PC-9 (cell line): ENCODE measurements at regions not wholly inside any gene's neighbourhood (a gene's known extent, or its start where the extent isn't known, plus 50 kb on each side); places are given as distances from the start of the nearest gene placed in this dataset.

Experiments used
- BruUV-seq: library from RNA; stranded (reverse); fragments of 400-500 nt; replicated peaks from 2 replicates; lab custom pipeline; 2021; lab: Mats Ljungman, UMichigan
- CTCF ChIA-PET: fragments of 300-600 bp; sonication (Branson Sonifier 250); formaldehyde crosslinking; loops from one replicate; lab custom pipeline; 2022; ENCODE audit warnings: antibody characterized with exemption; lab: Charles Lee
- POLR2A ChIA-PET: fragments of 300-600 bp; sonication (Branson Sonifier 250); formaldehyde crosslinking; loops from one replicate; lab custom pipeline; 2022; ENCODE audit warnings: antibody characterized with exemption; ENCODE audit not compliant: unreplicated experiment; lab: Charles Lee
- DNase-seq, 2 experiments: peaks; one replicate each; pipeline versions ENCODE4 v3.0.0 to v3.0.0-alpha.2; 2015 to 2022; ENCODE audit warnings: mixed read lengths in 1 of 2
- H2AFZ ChIP-seq: fragments of 200-600 bp; sonication (generic); 2 replicates; pipeline ENCODE4 v1.8.1; 2017; ENCODE audit warnings: antibody characterized with exemption
- H3F3A ChIP-seq: fragments of 200-600 bp; sonication (generic); 2 replicates; pipeline ENCODE4 v1.8.1; 2017; ENCODE audit warnings: antibody characterized with exemption, mild to moderate bottlenecking, low read depth; ENCODE audit not compliant: insufficient read depth
- H3K27ac ChIP-seq: fragments of 200-600 bp; sonication (generic); 2 replicates; pipeline ENCODE4 v1.6.1; 2016; ENCODE audit warnings: mixed run types
- H3K27me3 ChIP-seq: fragments of 200-600 bp; sonication (generic); 2 replicates; pipeline ENCODE4 v1.6.1; 2016; ENCODE audit warnings: low read depth, mixed run types; ENCODE audit not compliant: insufficient read depth
- H3K36me3 ChIP-seq: fragments of 200-600 bp; sonication (generic); 2 replicates; pipeline ENCODE4 v1.6.1; 2016; ENCODE audit warnings: low read depth, mixed run types
- H3K4me1 ChIP-seq: fragments of 200-600 bp; sonication (generic); replicated peaks from 2 replicates; pipeline ENCODE4 v1.6.1; 2016; ENCODE audit warnings: mixed run types; ENCODE audit not compliant: insufficient read depth
- H3K4me2 ChIP-seq: fragments of 200-600 bp; sonication (generic); 2 replicates; pipeline ENCODE4 v1.6.1; 2017; ENCODE audit warnings: mixed run types
- H3K4me3 ChIP-seq: fragments of 200-600 bp; sonication (generic); 2 replicates; pipeline ENCODE4 v1.6.1; 2016; ENCODE audit warnings: mixed run types
- H3K79me2 ChIP-seq: fragments of 200-600 bp; sonication (generic); 2 replicates; pipeline ENCODE4 v1.6.1; 2017; ENCODE audit warnings: low read depth, mixed run types
- H3K9me2 ChIP-seq: fragments of 200-600 bp; sonication (generic); 2 replicates; pipeline ENCODE4 v1.8.1; 2017; ENCODE audit warnings: mild to moderate bottlenecking; ENCODE audit not compliant: insufficient read depth
- H3K9me3 ChIP-seq: fragments of 200-600 bp; sonication (generic); 2 replicates; pipeline ENCODE4 v1.8.1; 2016; ENCODE audit warnings: low read depth; ENCODE audit not compliant: insufficient read depth
- H4K20me1 ChIP-seq: fragments of 200-600 bp; sonication (generic); 2 replicates; pipeline ENCODE4 v1.8.1; 2017; ENCODE audit not compliant: insufficient read depth
- CTCF ChIP-seq: fragments of 200-600 bp; sonication (generic); conservative IDR thresholded peaks from 2 replicates; pipeline ENCODE4 v1.6.1; 2017; ENCODE audit warnings: mixed run types, antibody characterized with exemption, mild to moderate bottlenecking, moderate library complexity
- EZH2 ChIP-seq: fragments of 200-600 bp; sonication (generic); IDR thresholded peaks from 2 replicates; pipeline ENCODE4 v1.8.0; 2017; ENCODE audit warnings: antibody characterized with exemption, low read depth
- intact Hi-C: fragments of 100-400 bp; cut with micrococcal nuclease; formaldehyde crosslinking; loops from one replicate; pipeline ENCODE4 v1.10.0; 2022; ENCODE audit not compliant: unreplicated experiment

- Histone ChIP-seq H3K27me3 (no peaks in the 10 kb centered on the region), H3K4me1 (no peaks in the 10 kb centered on the region), H2AFZ (no peak overlapping the region), H3K9me3 (no peaks in the 10 kb centered on the region), H3F3A (no peaks in the 10 kb centered on the region), H3K4me3 (no peak overlapping the region), H3K79me2 (no peaks in the 10 kb centered on the region), H3K9me2 (no peaks in the 10 kb centered on the region), H3K27ac (no peak overlapping the region), H3K36me3 (no peaks in the 10 kb centered on the region), H4K20me1 (no peaks in the 10 kb centered on the region), H3K4me2 (no peak overlapping the region)
- no peak for DNase-seq
- intact Hi-C loops: no loop called here
- POLR2A ChIA-PET: no interaction called here
- no peak for TF ChIP-seq CTCF
- no peak for TF ChIP-seq EZH2
- BruUV-seq: no TSS peak
- CTCF ChIA-PET: no interaction called here
Measured at GRCh38 chr5:102114525-102115069, 181.5 kb downstream of the SLCO4C1 start.

GRCh38 chr5:102107865-102108264, 188.2 kb downstream of the SLCO4C1 start:
- Histone ChIP-seq H3K9me2 (no peaks in the 10 kb centered on the region), H3K79me2 (no peaks in the 10 kb centered on the region), H3K27ac (no peak overlapping the region), H3K4me1 (no peaks in the 10 kb centered on the region), H4K20me1 (no peaks in the 10 kb centered on the region), H3K36me3 (no peaks in the 10 kb centered on the region), H3F3A (no peaks in the 10 kb centered on the region), H3K27me3 (no peaks in the 10 kb centered on the region), H2AFZ (no peak overlapping the region), H3K4me2 (no peak overlapping the region), H3K4me3 (no peak overlapping the region), H3K9me3 (no peaks in the 10 kb centered on the region)
- ChIA-PET POLR2A (no interaction called here), CTCF (no interaction called here)
- DNase-seq: no peak
- TF ChIP-seq EZH2 (no peak), CTCF (no peak)
- intact Hi-C loops: no loop called here
- no TSS peak for BruUV-seq

- TF ChIP-seq CTCF (no peak), EZH2 (no peak)
- intact Hi-C loops: no loop called here
- no peaks in the 10 kb centered on the region for H3K9me2 ChIP-seq
- no peaks in the 10 kb centered on the region for H3K9me3 ChIP-seq
- no peaks in the 10 kb centered on the region for H3K79me2 ChIP-seq
- BruUV-seq: no TSS peak
- no peaks in the 10 kb centered on the region for H3K4me1 ChIP-seq
- H3K4me3 ChIP-seq: no peak overlapping the region
- no peak overlapping the region for H3K4me2 ChIP-seq
- CTCF ChIA-PET: no interaction called here
- no peaks in the 10 kb centered on the region for H3F3A ChIP-seq
- H4K20me1 ChIP-seq: no peaks in the 10 kb centered on the region
- no peak for DNase-seq
- H3K36me3 ChIP-seq: no peaks in the 10 kb centered on the region
- H3K27ac ChIP-seq: no peak overlapping the region
- H3K27me3 ChIP-seq: no peaks in the 10 kb centered on the region
- POLR2A ChIA-PET: no interaction called here
- no peak overlapping the region for H2AFZ ChIP-seq
Measured at GRCh38 chr5:102106599-102106998, 189.5 kb downstream of the SLCO4C1 start.
